GM18909 (cell line): ENCODE measurements at regions not wholly inside any gene's neighbourhood (a gene's known extent, or its start where the extent isn't known, plus 50 kb on each side); places are given as distances from the start of the nearest gene placed in this dataset.

ENCODE experiments used
- ATAC-seq: cut with Tn5 transposase; IDR thresholded peaks from one replicate; pipeline ENCODE4 v1.9.1; 2021; ENCODE audit warnings: mild to moderate bottlenecking; ENCODE audit not compliant: unreplicated experiment, poor library complexity

DNA sequence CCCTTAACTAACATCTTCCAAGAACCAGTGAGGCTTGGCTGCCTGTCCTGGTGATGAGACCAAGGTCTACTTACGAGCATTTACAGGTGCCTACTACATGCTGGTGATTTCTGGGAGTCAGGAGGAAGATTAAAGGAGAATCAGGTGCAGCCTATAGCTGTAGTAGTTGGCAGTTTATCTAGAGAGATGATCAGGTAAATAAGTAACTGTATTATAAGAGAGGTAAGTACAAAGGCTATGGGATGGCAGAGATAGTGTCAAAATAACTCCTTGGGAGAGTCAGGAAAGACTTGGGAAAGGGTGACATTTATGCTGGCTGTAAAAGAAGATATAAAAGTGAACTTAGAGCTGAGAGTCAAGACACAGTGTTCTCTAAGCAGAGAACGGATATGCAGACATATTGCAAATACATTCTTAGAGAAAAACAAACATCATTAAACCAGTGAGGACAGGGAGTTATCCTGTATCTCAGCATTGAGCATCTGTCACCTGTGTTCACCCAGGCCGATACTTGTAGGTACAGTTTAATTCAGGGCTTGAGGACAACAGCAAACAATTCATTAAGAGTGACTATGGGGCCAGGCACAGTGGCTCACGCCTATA is 49.7 kb upstream of the ACP3 start:
- ATAC-seq: no peak
